Left colon (tissue), 2 donors: ENCODE measurements at regions not wholly inside any gene's neighbourhood (a gene's known extent, or its start where the extent isn't known, plus 50 kb on each side); places are given as distances from the start of the nearest gene placed in this dataset.
"Not testable (repeated sequence)": the region's sequence is repeated elsewhere in the genome, so short reads cannot be mapped to it uniquely, and the experiment has no call there.

ENCODE experiments used
- ATAC-seq: fragments of 200-7000 bp; cut with Tn5 transposase; one replicate; pipeline ENCODE4 v1.9.1; 2020; ENCODE audit warnings: mild to moderate bottlenecking, moderate library complexity
- DNase-seq, 2 donors: peaks; one replicate each; pipeline ENCODE4 v3.0.0-alpha.2; 2020
- intact Hi-C, 2 donors: fragments of 100-400 bp; cut with DNase I in 1 of 2; cut with micrococcal nuclease in 1 of 2; formaldehyde crosslinking; loops; one replicate each; pipeline versions ENCODE4 v1.11.2 to v1.14.0; 2022; cut with DNase I, micrococcal nuclease
- donor health status: DM: no; HTN: no; CAD: no.
- donor health status: DM: yes; HTN: yes; CAD: no.

- DNase-seq (no peak), ATAC-seq (peak; percentile 45)
- intact Hi-C loops: no loop called here
These were observed 83.2 kb upstream of the TNRC6B start for GRCh38 chr22:40094485-40094884.

- DNase-seq, intact Hi-C loops, ATAC-seq: not testable (repeated sequence)
These were observed 77.8 kb upstream of the TNRC6B start for GRCh38 chr22:40099887-40100286.

GRCh38 chr22:40105755-40106154, 72.0 kb upstream of the TNRC6B start:
- no peak for DNase-seq
- ATAC-seq: no peak
- intact Hi-C loops: no loop called here

DNA sequence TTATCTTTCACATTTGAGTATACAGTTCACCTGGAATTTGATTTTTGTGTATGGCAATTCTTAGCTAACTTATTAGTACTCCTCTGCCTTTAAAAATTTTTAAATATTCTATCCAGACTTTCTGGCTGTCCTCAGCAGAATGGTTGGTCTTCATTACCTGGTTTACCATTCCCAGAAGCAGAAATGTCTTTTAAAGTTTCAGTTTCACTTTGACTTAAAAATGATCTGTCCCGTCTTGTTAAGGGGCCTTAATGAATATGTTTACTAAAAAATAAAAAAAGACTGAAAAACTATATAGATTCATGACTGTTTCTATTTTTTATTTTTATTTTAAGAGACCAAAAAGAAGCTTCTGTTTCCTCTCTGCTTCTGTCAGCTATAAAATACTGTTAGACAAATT, 70.5 kb upstream of the TNRC6B start:
- no peak for DNase-seq
- intact Hi-C loops: no loop called here
- ATAC-seq: no peak

DNA sequence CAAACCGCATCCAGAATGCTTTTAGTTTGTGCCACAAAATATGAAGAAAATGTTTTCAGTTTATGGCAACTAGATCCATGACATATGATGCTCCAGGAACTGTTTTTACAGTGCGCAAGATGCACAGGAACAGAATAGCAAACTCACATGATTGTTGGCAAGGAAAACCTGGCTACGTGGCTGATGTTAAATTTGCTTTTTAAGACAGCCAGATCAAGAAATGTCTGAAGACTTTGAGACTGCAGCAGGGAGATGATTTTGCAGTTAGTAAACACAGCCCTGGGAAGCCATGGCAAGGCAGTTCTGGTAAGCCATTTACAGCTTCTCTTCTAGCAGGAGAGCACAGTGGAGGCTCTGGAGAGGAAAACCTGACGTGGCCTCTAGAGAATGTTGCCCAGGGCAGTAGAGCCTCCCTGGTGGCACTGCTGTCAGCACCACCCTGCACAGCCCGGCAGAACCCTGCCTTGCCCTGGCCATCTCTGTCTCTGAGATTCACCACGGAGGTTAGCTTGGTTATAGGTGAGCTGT, 69.8 kb upstream of the TNRC6B start:
- DNase-seq (peak in 1 of 2 donors; percentile 11), ATAC-seq (peak; percentile 51)
- intact Hi-C loops: no loop called here

- ATAC-seq: no peak
- no peak for DNase-seq
- intact Hi-C loops: no loop called here
These were observed 69.3 kb upstream of the TNRC6B start for GRCh38 chr22:40108396-40108795.

DNA sequence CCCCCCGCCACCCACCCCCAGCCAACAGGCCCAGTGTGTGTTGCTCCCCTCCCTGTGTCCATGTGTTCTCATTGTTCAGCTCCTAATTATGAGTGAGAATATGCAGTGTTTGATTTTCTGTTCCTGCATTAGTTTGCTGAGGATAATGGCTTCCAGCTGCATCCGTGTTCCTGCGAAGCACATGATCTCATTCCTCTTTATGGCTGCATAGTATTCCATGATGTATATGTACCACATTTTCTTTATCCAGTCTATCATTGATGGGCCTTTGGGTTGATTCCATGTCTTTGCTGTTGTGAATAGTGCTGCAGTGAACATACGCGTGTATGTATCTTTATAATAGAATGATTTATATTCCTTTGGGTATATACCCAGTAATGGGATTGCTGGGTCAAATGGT, 68.8 kb upstream of the TNRC6B start:
- ATAC-seq, intact Hi-C loops: not testable (repeated sequence)

DNA sequence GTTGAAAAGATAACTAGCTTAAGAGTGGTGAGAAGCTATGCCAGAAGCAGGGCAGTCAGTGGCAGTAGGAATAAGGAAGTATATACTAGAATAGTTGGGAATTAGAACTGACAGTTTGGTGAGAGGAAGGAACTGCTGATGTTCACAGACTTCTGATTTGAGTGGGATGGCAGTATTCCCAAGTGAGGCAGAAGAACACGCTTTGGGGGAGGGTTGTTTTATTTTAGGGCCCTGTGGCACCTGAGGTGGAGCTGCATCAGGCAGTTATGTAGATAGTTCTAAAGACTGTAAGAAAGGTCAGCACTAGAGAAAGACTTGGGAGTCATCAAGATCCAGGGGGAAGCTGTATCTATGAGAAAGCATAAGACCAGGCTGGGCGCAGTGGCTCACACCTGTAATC, 66.3 kb upstream of the TNRC6B start:
- intact Hi-C loops: loop anchor here in 1 of 2 donors (10.0 kb wide), 1 partner anchor 63 kb away; the partner anchor contains the start of gene TNRC6B
- DNase-seq (no peak), ATAC-seq (no peak)

More for the DNA sequence above, 68.8 kb upstream of the TNRC6B start:
- not testable (repeated sequence) for DNase-seq

GRCh38 chr22:40112595-40112994, 65.1 kb upstream of the TNRC6B start:
- no peak for DNase-seq
- no peak for ATAC-seq
- intact Hi-C loops: loop anchor here in 1 of 2 donors (10.0 kb wide), 1 partner anchor 62 kb away; the partner anchor contains the start of gene TNRC6B

GRCh38 chr22:40113696-40114095, 64.0 kb upstream of the TNRC6B start:
- no peak for ATAC-seq
- no peak for DNase-seq
- intact Hi-C loops: loop anchor here in 1 of 2 donors (10.0 kb wide), 1 partner anchor 61 kb away; the partner anchor contains the start of gene TNRC6B

DNA sequence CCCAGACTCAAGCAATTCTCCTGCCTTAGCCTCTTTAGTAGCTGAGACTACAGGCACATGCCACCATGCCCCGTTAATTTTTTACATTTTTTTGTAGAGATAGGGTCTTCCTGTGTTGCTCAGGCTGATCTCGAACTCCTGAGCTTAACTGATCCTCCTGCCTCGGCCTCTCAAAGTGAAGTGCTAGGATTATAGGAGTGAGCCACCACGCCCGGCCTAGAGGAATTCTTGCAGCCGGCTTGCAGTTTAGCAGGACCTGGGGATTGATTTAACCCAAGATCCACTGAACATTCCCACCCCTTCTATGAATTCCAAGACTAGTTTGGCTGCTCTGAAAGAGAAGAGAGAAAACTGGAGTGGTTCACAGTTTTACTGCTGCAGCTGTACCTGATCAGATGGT, 63.3 kb upstream of the TNRC6B start:
- ATAC-seq (no peak), DNase-seq (no peak)
- intact Hi-C loops: loop anchor here in 1 of 2 donors (10.0 kb wide), 1 partner anchor 60 kb away; the partner anchor contains the start of gene TNRC6B

DNA sequence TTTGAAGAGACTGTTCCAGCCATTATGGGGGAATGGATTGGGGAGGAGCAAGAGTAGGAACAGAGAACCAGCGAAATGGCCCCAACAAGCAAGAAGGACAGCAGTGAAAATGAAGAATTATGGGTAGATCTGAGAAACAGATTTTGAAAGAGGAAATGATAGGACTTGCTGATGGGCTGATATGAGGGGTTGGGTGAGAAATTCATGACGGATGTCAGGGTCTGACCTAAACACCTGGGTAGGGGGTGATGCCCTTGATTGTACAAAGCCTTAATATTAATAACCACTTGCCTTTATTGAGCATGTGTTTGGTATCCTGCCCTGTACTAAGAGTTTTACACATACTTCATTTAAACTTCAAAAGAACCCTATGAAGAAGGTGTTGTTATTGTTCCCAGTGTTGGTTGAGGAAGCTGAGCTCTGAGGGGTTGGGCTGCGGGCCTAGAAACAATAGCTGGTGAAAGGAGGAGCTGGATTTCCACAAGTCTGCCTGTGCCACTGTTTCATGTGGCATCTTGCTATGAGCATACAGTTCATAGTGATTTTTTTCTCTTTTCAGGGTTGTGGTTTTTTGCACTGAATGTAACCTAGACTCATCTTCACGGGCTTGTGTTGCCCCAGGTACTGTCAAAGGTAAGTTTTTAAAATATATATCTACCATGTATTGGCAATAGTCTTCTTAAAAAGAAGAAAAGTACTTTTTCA, 61.1 kb upstream of the TNRC6B start:
- intact Hi-C loops: loop anchor here in 1 of 2 donors (10.0 kb wide), 1 partner anchor 58 kb away; the partner anchor contains the start of gene TNRC6B

DNA sequence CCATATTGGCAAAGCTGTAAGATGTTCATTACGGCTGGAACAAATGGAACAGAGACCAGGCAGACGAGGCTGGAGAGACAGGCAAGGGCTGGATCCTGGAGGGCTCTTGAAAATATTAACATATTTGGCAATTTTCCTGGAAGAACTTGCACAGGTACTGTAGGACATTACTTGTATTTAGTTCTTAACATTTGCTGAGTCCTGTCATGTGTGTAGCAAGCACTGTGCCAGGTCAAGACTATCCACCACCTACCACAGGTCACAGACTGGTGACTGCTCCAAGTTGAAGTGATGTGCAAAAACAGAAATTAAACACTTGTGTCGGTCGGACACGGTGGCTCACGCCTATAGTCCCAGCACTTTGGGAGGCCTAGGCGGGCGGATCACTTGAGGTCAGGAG, 58.7 kb upstream of the TNRC6B start:
- intact Hi-C loops: loop anchor here in 1 of 2 donors (10.0 kb wide), 1 partner anchor 56 kb away; the partner anchor contains the start of gene TNRC6B
- ATAC-seq (no peak), DNase-seq (no peak)

More for the DNA sequence above, 61.1 kb upstream of the TNRC6B start:
- no peak for DNase-seq
- ATAC-seq: no peak

- intact Hi-C loops: no loop called here
- ATAC-seq (no peak), DNase-seq (no peak)
These were observed 56.9 kb upstream of the TNRC6B start for GRCh38 chr22:40120848-40121247.

DNA sequence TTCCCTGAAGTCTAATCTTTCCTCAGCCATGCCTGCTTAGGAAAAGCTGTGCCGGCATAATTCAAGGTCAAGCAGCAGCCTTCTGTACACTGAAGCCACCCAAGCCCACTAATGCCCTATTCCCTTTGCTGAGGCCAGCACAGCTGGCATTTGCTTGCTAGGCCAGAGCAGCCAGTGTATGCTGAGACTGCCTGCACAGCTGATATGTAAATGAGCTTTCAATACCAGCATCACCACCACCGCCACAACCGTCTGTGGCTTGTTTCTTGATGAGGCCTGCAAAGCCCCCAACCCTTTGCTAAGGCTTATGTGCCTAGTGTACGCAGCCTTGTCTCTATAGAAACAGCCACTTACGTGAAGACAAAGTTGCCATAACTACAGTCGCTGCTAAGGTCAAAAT, 56.3 kb upstream of the TNRC6B start:
- peak in 1 of 2 donors; percentile 28 for DNase-seq
- intact Hi-C loops: no loop called here
- no peak for ATAC-seq

DNA sequence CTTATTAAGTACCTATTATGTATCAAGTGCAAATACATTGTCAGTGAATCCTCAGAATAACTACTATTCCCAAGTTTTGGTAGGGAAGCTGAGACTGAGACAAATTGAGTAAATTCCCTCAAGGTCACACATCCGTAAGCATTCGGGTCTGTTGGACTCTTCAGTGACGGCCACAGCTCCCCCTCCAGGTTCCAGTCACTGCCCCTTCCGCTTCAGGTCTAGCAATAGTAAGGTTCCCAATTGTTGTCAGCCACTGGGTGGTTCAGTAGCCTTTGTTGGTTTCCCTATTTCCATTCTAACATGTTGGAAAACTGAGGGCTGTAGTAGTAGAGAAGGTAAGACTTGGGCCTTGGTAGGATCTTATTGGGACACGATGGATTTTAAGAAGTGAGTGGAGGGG, 54.9 kb upstream of the TNRC6B start:
- intact Hi-C loops: no loop called here
- DNase-seq: no peak
- ATAC-seq: no peak

GRCh38 chr22:40123387-40123786, 54.3 kb upstream of the TNRC6B start:
- intact Hi-C loops: no loop called here
- DNase-seq (no peak), ATAC-seq (no peak)
